ENCODE measurements at regions not wholly inside any gene's neighbourhood (a gene's known extent, or its start where the extent isn't known, plus 50 kb on each side); places are given as distances from the start of the nearest gene placed in this dataset.

DNA sequence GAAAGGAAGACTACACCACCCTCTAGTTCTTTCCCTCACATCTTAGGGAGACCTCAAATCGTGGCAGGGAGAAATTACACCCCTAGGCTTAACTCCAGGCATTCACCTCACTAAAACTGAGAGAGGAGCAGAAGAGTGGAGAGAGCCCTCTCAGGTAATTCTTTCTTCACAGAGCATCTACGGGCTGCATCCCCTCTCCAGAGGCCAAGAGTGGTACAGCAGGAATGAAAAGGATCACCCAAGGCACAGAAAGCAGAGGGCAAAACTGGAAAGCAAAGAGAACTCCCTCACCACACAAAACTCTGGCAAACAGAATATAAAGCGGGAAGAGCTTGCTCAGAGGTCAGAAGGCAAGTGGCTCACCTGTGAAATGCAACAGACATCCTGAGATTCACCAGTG, 661.2 kb downstream of the TBC1D4 start:
- TF ChIP-seq, protein P1, sequence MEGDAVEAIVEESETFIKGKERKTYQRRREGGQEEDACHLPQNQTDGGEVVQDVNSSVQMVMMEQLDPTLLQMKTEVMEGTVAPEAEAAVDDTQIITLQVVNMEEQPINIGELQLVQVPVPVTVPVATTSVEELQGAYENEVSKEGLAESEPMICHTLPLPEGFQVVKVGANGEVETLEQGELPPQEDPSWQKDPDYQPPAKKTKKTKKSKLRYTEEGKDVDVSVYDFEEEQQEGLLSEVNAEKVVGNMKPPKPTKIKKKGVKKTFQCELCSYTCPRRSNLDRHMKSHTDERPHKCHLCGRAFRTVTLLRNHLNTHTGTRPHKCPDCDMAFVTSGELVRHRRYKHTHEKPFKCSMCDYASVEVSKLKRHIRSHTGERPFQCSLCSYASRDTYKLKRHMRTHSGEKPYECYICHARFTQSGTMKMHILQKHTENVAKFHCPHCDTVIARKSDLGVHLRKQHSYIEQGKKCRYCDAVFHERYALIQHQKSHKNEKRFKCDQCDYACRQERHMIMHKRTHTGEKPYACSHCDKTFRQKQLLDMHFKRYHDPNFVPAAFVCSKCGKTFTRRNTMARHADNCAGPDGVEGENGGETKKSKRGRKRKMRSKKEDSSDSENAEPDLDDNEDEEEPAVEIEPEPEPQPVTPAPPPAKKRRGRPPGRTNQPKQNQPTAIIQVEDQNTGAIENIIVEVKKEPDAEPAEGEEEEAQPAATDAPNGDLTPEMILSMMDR (IDR thresholded peaks at IDR 0.05 in 2 of 3, conservative IDR thresholded peaks at IDR 0.05 in 1 of 3; ENCODE audit: control insufficient read depth in 2 of 3, extremely low read depth in 1 of 3, insufficient read depth in 1 of 3, low read depth in 3 of 3, low read length in 3 of 3), result no peak
- no peak for TF ChIP-seq GABPA (IDR thresholded peaks at IDR 0.05; ENCODE audit: low read depth)
- no peak for TF ChIP-seq SMARCA5 (IDR thresholded peaks at IDR 0.05)
- no peak for TF ChIP-seq EZH2 (IDR thresholded peaks at IDR 0.05; ENCODE audit: borderline replicate concordance, control insufficient read depth, low read depth, low read length)
- no peak for TF ChIP-seq MYB (IDR thresholded peaks at IDR 0.05; ENCODE audit: borderline replicate concordance, low read depth, low read length)
- TF ChIP-seq MTA3 (IDR thresholded peaks at IDR 0.05; ENCODE audit: borderline replicate concordance, low read length), result no peak
- no peak for TF ChIP-seq POLR2A (IDR thresholded peaks at IDR 0.05; ENCODE audit: low read depth, low read length)
